GM18907 (cell line): ENCODE measurements at regions not wholly inside any gene's neighbourhood (a gene's known extent, or its start where the extent isn't known, plus 50 kb on each side); places are given as distances from the start of the nearest gene placed in this dataset.
"Not testable (repeated sequence)": the region's sequence is repeated elsewhere in the genome, so short reads cannot be mapped to it uniquely, and the experiment has no call there.

Experiments
- ATAC-seq: cut with Tn5 transposase; IDR thresholded peaks from one replicate; pipeline ENCODE4 v1.9.1; 2021; ENCODE audit warnings: mild to moderate bottlenecking, moderate library complexity; ENCODE audit not compliant: unreplicated experiment

DNA sequence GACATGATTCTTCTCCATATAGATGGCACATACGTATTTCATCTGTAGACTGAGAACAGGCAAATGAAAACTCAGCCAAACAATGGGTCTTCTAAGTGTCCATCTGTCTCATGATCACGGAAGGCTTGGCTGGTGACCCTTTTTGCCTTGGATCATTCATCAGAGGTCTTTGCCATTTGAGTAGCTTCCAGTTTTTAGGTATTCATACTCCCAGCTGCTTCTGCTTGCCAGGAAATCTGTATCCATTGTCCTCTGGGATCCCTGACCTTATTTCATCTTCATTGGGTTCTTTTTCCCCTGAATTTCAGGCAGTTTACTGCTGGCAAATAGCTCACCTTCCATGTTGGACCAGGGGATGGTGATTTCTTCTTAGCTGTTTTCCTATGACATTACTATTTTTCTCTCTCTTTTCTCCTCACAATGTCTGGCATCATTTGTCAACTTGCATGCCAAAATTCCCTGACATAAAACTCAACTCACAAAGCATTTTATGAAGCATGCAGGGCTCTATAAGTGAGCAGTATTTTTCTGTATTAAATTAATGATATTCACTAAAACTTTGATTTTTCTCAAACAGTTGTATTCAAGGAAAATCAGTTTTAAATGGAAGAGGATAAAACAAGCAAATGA, 241.2 kb downstream of the DNAJB9 start:
- ATAC-seq: no peak

DNA sequence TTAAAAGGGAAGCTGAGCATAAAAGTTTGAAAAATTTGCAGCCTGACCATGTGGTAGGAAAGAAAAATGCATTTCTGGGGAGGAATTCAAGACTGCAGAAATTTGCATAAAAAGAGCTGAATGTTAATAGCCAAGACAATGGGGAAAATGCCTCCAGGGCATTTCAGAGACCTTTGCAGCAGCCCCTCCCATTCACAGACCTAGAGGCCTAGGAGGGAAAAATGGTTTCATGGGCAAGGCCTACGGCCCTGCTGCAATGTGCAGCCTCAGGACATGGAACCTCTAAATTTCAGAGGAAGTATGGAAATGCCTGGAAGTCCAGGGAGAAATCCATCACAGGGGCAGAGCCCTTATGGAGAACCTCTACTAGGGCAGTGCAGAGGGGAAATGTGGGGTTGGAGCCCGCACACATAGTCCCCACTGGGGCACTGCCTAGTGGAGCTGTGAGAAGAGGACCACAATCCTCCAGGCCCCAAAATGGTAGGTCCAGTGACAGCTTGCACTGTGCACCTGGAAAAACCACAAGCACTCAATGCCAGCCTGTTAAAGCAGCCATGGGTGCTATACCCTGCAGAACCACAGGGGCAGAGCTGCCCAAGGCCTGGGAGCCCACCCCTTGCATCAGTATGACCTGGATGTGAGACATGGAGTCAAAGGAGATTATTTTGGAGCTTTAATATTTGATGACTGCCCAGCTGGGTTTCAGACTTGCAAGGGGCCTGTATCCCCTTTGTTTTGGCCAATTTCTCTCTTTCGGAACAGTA, 243.8 kb downstream of the DNAJB9 start:
- no peak for ATAC-seq

DNA sequence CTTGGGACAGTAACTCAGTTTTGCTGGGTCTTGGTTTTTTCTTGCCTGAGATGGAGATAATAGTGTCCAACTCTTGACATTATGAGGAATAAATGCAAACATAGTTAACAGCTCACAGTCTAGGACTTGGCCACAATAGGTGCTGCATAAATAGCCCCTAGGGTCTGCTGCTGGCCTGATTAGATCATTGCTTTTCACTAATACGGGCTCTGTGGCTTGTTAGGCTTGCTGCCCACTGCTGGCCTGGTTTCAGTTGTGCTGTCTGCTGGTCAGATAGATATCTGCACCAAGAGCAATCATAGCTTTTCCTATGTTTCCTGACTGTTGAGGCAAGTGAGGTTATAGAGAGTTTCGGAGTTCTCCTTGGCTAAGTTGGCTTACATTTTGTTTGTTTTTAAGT, 246.1 kb downstream of the DNAJB9 start:
- ATAC-seq: no peak

DNA sequence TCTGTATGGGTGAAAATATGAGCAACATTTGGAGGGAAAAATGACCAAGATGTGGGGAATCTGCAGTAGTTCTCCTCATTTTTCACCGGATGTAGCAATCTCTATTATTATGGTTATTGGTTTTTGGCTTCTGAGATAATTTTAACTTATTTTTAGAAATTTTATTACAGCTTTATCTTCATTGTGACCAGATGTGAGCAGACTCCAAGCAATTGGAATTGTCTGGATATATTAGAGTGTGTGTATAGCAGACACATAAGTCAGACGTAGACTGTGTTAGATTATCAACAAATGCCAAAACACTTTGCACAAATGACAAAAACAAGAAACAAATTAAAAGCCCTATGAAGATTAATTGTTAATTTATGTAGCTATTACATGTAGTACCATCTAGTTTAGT, 249.1 kb downstream of the DNAJB9 start:
- no peak for ATAC-seq

DNA sequence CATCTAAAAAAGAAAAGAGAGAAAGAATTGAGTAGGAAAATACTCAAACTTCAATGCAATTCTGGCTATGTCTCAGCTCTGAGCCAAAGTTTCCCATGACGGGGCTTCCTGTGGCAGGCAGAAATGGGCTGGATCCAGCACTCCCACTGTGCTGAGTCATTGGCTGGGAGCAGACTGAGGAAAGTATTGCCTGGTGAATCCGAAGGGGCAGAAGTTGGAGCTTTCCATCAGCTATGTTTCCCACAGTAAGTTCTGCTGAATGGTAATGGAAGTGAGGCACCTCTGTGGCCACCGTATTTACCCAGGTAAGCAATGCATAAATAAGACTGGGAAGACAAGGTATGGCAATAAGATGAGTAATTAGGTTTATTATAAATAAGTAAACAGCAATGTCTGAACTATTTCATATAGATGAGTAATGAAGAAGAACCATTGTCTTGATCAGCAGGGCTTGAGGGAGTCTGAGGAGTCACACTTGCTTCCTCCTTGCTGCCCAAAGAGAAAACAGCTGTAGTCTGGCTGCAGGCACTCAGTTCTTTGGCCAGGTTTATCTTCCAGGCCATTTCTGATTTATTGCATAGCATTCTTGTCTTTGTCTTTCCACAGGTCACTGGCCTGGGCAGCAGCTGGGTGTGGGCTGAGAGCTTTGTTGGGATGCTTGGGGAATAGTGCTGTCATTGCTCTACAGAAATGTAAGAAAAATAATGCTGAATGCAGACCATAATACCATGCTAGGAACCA, 255.3 kb downstream of the DNAJB9 start:
- ATAC-seq: no peak

DNA sequence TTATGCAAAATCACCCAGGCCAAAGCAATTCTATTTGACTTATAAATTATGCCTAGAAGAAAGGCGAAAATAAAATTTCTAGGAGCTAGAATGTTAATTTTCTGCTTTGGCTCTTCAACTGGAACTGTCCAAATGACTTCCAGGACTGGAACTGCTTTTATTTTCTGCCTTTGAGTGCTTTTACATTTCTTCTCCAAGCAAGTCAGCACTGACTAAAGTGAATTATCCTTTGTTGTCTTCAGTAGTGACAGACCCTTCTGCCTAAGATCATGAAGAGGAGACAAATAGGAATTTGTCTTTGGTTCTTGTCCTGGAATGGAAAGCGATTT, 255.9 kb downstream of the DNAJB9 start:
- ATAC-seq: no peak

DNA sequence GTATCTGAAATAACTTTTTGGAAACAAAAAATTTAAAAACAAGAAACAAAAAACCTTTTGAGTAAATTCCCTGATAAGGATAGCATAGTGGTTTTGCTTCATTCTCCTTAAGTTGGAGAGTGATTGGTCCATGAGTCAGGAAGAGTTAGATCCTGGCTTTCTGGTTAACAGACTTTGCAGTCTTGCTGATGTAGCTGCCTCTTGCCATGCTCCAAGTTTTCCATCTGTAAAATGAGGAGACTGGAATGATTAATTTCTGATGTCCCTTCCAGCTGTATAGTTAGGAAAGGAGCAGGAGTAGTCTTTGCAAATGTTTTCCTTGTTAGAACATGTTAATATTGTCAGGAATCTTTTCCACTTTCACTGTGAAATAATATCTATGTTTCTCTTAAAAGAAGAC, 266.6 kb downstream of the DNAJB9 start:
- ATAC-seq: no peak

DNA sequence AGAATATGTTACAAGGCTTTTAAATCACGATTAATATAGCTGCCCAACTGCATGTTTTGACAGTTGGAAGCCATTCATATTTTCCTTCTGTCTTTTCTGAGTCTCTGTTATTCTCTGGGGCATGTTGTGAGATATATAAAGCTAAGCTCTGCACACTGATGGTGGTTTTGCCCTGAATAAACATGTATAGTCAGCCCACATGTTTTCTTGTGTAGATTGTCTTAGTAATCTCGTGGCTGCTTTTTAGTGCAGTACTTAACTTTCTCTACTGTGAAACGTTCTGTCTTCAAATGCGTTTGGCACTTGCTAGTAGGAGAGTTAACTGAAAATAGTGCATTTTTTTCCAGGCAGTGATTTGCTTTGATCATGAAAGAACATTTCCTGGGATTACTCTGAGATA, 268.5 kb downstream of the DNAJB9 start:
- no peak for ATAC-seq

DNA sequence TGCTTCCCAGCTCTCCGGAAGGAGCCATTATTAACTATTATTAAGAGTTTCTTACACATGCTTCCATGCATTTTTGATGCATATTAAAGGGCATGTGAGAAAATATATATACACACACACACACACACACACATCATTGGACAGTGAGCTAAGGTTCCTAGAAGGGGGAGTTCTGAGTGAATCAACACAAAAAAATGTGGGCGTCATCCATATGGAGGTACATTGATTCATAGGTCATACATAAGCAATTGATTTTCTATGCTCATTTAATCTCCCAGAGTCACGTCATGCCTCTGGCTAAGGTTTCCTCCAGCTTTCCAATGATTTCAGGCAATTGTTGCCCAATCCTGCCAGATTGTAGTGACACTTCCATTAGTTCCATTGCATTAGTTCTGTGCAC, 269.4 kb downstream of the DNAJB9 start:
- ATAC-seq: no peak

DNA sequence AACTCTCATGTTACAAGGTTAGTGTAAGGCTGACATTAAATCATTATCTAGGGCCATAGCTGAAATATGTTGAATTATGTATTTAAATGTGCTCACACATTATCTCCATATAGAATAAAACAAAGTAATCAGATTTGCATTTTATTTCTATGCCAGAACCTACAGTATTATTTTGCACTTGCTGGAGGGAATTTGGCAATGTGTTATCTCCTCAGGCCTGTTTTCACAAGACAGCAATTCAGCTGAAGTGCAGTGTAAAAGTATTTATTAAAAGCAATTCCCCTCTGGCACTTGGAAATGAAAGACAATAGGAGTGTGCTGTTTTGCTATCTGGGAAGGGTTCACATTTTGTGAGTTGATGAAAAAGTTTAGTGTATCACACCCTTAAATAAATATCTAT, 276.3 kb downstream of the DNAJB9 start:
- no peak for ATAC-seq

DNA sequence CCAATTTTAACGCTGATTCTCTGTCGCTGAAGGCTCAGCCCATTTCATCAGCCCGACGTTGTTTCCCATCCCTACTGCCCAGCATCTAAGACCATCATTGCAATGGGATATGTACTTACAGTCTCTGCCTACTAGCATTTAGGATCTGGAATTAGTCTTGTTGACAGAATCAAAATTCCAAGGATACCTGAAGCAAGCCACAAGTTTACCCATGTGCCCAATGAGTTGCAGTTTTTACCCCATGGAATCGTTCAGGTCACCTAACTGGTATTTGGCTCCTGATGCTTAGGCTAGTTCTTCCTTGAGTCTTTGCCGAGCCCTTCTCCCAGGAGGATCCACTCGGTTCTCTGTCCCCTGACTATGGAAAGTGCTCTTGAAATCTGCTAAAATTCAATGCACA, 276.8 kb downstream of the DNAJB9 start:
- ATAC-seq: no peak

DNA sequence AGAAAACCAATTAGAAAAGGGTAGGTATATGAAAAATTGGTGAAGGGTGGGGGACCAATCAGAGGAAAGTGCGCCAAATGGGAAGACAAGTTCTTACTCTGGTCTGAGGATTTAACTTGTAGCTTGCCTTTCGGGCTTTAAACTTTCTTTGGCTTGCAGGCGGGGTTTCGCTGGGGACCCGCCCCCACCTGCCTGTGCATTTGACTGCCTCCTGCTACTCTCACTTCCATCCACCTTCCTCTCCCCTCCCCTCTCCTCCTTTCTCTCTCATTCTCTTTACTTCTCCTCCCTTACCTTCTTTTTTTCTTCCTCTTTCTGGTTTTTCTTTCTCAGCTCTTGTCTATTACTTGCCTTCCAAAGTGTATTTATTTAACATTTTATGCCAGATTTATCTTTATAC, 278.8 kb downstream of the DNAJB9 start:
- no peak for ATAC-seq

DNA sequence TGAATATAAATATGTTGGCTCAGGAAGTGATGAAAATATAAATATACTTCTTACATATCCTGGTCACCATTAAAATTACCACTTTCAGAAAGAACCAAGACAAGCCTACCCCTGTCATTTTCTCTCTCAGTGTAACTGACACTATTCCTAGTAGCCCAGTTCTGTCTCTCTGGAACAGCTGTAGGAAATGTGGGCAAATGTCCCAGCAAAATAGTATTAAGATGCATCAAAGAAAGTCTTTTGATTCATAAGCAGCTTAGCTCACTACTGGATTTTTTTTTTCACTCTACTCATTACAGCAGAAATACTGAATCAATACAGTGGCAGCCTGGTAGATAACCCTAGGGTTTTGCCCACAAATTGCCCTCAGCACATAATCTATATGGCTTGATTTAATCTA, 290.9 kb downstream of the DNAJB9 start:
- no peak for ATAC-seq

DNA sequence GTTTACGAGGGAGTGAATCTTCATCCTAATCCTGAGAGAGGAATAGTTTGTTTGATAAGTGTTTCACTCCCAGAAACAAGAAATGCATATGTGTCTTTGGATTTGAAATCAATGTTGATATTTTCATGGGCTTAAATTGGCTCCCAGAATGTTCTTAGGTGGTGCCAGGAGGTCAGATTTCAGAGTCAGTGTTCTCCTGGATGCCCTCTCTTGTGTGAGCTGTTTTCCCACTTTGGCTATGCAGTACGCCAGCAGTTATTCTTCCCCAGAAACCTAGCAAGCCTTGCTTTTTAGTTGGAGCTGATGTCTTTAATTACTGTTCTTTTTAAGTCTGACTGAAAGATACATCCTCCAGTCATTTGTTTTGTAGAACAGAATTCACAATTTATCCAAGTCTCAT, 291.4 kb downstream of the DNAJB9 start:
- ATAC-seq: no peak

DNA sequence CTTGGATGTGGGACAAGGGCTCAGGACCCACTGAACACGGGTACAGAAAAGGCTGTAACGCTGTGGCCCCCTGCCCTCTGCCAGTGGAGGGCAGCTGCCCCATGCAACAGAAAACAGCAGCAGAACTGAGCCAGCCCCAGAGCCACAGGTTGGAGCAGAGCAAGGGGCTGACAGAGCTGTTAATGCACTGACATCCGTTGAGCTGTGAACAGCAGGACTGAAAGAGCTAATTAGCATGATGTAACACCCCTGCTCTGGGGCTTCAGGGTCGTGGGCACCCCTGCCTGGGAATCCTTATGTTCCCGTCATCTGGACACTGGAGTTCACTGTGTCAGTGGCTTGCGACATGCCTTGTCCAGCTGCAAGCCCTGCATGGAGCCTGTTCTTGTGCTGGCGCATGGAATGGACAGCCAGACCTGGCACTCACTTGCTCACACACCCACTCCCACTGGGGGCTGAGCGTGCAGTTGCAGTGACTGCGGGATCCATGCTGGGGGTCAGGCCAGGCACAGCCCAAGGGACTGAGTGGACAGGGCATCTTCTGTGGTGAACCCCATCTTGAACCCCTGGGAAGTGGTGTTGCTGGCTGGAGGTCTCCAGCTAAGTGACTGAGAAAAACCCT, 293.7 kb downstream of the DNAJB9 start:
- no peak for ATAC-seq

DNA sequence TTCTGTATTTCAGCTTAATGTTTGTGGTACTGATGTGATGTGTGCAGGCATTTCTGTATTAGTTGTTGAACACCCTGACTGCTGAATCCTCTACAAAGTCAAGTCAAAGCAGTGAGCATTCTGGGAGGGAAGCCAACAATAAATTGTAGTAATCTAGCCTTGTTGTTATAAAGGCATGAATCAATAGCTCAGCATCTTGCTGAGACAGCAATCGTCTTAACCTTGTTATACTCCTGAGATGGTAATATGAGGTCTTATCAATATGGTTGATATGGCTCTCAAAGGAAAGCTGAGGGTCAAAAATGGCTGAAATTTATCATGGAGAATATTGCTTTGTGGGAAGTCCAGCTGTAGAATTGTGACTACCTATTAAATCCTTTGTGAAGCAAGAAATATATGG, 299.4 kb downstream of the DNAJB9 start:
- ATAC-seq: no peak

DNA sequence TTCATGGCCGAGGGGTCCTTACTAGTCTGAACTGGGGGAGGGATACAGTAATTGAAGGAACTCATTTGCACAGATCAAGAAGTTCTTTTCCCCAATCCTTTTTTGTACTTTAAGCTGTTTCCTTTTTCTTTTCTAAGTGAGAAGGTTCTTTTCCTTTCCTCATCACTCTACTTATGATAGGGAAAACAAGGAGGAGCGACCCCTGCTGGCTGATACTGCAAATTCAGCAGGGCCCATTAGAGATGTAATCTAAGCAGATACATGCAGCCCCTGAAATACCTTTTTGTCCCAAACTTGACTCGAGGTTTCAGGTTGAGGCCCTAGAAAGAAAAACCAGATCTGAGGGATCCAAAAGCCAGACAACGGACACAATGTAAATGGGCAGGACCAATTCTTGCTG, 305.5 kb downstream of the DNAJB9 start:
- no peak for ATAC-seq

DNA sequence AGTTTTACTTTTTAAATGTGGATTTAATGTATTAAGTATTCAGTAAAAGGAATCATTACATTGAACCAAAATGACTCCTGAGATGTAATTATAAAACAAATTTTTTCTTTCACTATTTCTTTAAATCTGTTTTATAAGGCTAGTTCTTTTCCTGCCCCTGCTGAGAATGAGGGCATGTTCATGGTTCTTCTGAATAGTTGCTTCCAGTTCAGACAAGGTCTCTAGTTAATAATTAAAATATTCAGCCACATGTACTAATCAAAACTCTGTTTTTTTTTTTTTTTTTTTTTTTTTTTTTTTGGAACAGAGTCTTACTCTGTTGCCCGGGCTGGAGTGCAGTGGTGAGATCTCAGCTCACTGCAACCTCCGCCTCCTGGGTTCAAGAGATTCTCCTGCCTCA, 321.2 kb downstream of the DNAJB9 start:
- ATAC-seq: no peak

DNA sequence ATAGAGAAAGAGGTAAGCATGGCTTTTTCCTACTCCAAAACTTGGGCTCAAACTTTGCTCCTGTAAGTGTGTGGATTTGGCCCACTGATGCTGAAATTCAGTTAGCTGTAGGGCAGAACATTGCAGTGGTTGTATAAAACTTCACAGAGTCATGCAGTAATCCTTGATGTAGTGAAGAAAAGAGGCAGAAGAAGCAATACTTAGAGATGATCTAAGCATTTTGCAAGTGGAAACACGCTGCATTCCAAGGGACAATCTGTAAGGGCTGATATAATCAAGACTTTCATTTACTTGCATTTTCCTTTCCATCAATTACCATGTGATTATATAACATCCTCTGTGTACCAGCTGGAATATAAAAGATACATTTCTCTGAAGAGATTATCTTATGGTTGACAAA, 338.8 kb downstream of the DNAJB9 start:
- ATAC-seq: no peak

DNA sequence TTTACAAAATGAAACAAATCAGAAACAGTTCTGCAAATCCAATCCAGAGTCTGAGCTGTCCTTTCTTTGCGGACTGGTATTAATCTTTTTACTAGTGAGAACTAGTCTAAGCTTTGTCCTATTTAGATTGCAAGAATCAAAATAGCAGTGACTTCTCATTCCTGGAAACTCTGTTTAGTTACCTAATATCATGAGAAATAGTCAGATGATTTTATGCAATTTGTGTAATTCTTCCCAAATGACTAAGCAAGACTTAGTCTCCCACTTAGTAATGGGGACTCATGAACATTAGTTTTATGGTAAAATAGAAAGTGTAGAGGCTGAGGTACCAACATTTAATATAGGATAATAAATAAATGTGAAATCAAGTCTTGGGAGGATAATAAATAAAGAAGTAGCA, 341.3 kb downstream of the DNAJB9 start:
- ATAC-seq: no peak

DNA sequence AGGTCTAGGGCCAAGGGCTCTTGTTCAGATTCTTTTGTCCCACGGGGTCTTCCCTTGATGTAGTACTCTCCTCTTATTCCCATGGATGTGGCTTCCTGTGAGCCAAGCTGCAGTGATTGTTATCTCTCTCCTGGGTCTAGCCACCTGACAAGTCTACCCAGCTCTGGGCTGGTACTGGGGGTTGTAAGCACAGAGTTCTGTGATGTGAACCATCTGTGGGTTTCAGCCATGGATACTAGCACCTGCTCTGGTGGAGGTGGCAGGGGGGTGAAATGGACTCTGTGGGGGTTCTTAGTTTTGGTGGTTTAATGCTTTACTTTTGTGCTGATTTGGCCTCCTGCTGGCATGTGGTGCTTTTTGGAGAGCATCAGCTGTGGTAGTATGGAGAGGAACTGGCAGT, 350.8 kb downstream of the DNAJB9 start:
- ATAC-seq: no peak

DNA sequence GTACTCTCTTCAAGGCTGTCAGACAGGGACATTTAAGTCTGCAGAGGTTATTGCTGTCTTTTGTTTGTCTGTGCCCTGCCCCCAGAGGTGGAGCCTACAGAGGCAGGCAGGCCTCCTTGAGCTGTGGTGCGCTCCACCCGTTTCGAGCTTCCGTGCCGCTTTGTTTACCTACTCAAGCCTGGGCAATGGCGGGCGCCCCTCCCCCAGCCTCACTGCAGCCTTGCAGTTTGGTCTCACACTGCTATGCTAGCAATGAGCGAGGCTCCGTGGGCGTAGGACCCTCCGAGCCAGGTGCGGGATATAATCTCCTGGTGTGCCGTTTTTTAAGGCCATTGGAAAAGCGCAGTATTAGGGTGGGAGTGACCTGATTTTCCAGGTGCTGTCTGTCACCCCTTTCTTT, 373.4 kb downstream of the DNAJB9 start:
- not testable (repeated sequence) for ATAC-seq
